ENCODE measurements at regions not wholly inside any gene's neighbourhood (a gene's known extent, or its start where the extent isn't known, plus 50 kb on each side); places are given as distances from the start of the nearest gene placed in this dataset.

- WGBS (ENCODE audit: extremely low coverage, insufficient coverage, low lambda C conversion rate): no CpG with 5 or more reads among the region's 1 CpG
- Histone ChIP-seq H3K18ac (ENCODE audit: low read length) (no peak overlapping the region), H3K56ac (ENCODE audit: low read length) (no peak overlapping the region), H2BK5ac (ENCODE audit: low read length) (no peak overlapping the region), H3K79me1 (ENCODE audit: low read length) (no peaks in the 10 kb centered on the region), H3K36me3 (ENCODE audit: control insufficient read depth, insufficient read depth, low read length) (no peaks in the 10 kb centered on the region), H2BK15ac (replicated peaks; ENCODE audit: low read depth) (no peak overlapping the region), H3K4me1 (ENCODE audit: control insufficient read depth, low read depth, low read length) (no peaks in the 10 kb centered on the region), H3K27me3 (ENCODE audit: insufficient read depth, low read length, poor library complexity) (no peaks in the 10 kb centered on the region), H4K8ac (ENCODE audit: low read depth, low read length) (no peak overlapping the region), H3K4ac (ENCODE audit: low read depth, low read length) (no peak overlapping the region), H3K4me3 (ENCODE audit: low read length) (no peak overlapping the region), H4K5ac (ENCODE audit: low read length) (no peak overlapping the region), H3K23ac (ENCODE audit: low read length) (no peak overlapping the region), H2AK5ac (ENCODE audit: low read length) (no peak overlapping the region), H2BK120ac (ENCODE audit: low read depth, low read length) (no peak overlapping the region), H3K9ac (ENCODE audit: low read length) (no peak overlapping the region), H3K4me2 (ENCODE audit: low read length) (no peak overlapping the region), H3K79me2 (ENCODE audit: control insufficient read depth, insufficient read depth, low read length) (no peaks in the 10 kb centered on the region), H3K27ac (ENCODE audit: low read depth, low read length) (no peak overlapping the region)
- no peak for DNase-seq
Measured at GRCh38 chr2:84083984-84084383, 375.1 kb downstream of the SUCLG1 start.

GRCh38 chr2:84078471-84078870, 380.6 kb downstream of the SUCLG1 start:
- Histone ChIP-seq H3K4me1 (ENCODE audit: control insufficient read depth, low read depth, low read length) (no peaks in the 10 kb centered on the region), H4K5ac (ENCODE audit: low read length) (no peak overlapping the region), H3K18ac (ENCODE audit: low read length) (no peak overlapping the region), H4K8ac (ENCODE audit: low read depth, low read length) (no peak overlapping the region), H3K4ac (ENCODE audit: low read depth, low read length) (no peak overlapping the region), H3K4me3 (ENCODE audit: low read length) (no peak overlapping the region), H2BK120ac (ENCODE audit: low read depth, low read length) (no peak overlapping the region), H2BK15ac (replicated peaks; ENCODE audit: low read depth) (no peak overlapping the region), H3K23ac (ENCODE audit: low read length) (no peak overlapping the region), H3K36me3 (ENCODE audit: control insufficient read depth, insufficient read depth, low read length) (no peaks in the 10 kb centered on the region), H3K27ac (ENCODE audit: low read depth, low read length) (no peak overlapping the region), H3K4me2 (ENCODE audit: low read length) (no peak overlapping the region), H2AK5ac (ENCODE audit: low read length) (no peak overlapping the region), H3K27me3 (ENCODE audit: insufficient read depth, low read length, poor library complexity) (no peaks in the 10 kb centered on the region), H3K79me1 (ENCODE audit: low read length) (no peaks in the 10 kb centered on the region), H2BK5ac (ENCODE audit: low read length) (no peak overlapping the region), H3K79me2 (ENCODE audit: control insufficient read depth, insufficient read depth, low read length) (no peaks in the 10 kb centered on the region), H3K9ac (ENCODE audit: low read length) (no peak overlapping the region), H3K56ac (ENCODE audit: low read length) (no peak overlapping the region)
- DNase-seq: no peak
- WGBS (ENCODE audit: extremely low coverage, insufficient coverage, low lambda C conversion rate): no CpG with 5 or more reads among the region's 3 CpGs

- Histone ChIP-seq H2AK5ac (ENCODE audit: low read length) (no peak overlapping the region), H3K27ac (ENCODE audit: low read depth, low read length) (no peak overlapping the region), H3K79me2 (ENCODE audit: control insufficient read depth, insufficient read depth, low read length) (no peaks in the 10 kb centered on the region), H3K36me3 (ENCODE audit: control insufficient read depth, insufficient read depth, low read length) (no peaks in the 10 kb centered on the region), H3K4me3 (ENCODE audit: low read length) (no peak overlapping the region), H3K4me1 (ENCODE audit: control insufficient read depth, low read depth, low read length) (no peaks in the 10 kb centered on the region), H3K27me3 (ENCODE audit: insufficient read depth, low read length, poor library complexity) (no peaks in the 10 kb centered on the region), H4K8ac (ENCODE audit: low read depth, low read length) (no peak overlapping the region), H3K18ac (ENCODE audit: low read length) (no peak overlapping the region), H2BK5ac (ENCODE audit: low read length) (no peak overlapping the region), H3K4me2 (ENCODE audit: low read length) (no peak overlapping the region), H2BK15ac (replicated peaks; ENCODE audit: low read depth) (no peak overlapping the region), H3K23ac (ENCODE audit: low read length) (no peak overlapping the region), H3K56ac (ENCODE audit: low read length) (no peak overlapping the region), H3K79me1 (ENCODE audit: low read length) (no peaks in the 10 kb centered on the region), H3K9ac (ENCODE audit: low read length) (no peak overlapping the region), H2BK120ac (ENCODE audit: low read depth, low read length) (no peak overlapping the region), H4K5ac (ENCODE audit: low read length) (no peak overlapping the region), H3K4ac (ENCODE audit: low read depth, low read length) (no peak overlapping the region)
- no CpG with 5 or more reads among the region's 2 CpGs for WGBS (ENCODE audit: extremely low coverage, insufficient coverage, low lambda C conversion rate)
- peak; percentile 63 for DNase-seq
Measured at GRCh38 chr2:84077496-84077895, 381.6 kb downstream of the SUCLG1 start.

GRCh38 chr2:84071050-84071449, 388.0 kb downstream of the SUCLG1 start:
- no peak overlapping the region for H3K4me3 ChIP-seq (ENCODE audit: low read length)
- H3K36me3 ChIP-seq (ENCODE audit: control insufficient read depth, insufficient read depth, low read length): no peaks in the 10 kb centered on the region
- no peaks in the 10 kb centered on the region for H3K79me2 ChIP-seq (ENCODE audit: control insufficient read depth, insufficient read depth, low read length)
- no peak overlapping the region for H3K9ac ChIP-seq (ENCODE audit: low read length)
- no peaks in the 10 kb centered on the region for H3K79me1 ChIP-seq (ENCODE audit: low read length)
- DNase-seq: no peak
- no peaks in the 10 kb centered on the region for H3K4me1 ChIP-seq (ENCODE audit: control insufficient read depth, low read depth, low read length)
- H3K18ac ChIP-seq (ENCODE audit: low read length): no peak overlapping the region
- WGBS (ENCODE audit: extremely low coverage, insufficient coverage, low lambda C conversion rate): no CpG with 5 or more reads among the region's 1 CpG
- H3K27me3 ChIP-seq (ENCODE audit: insufficient read depth, low read length, poor library complexity): no peaks in the 10 kb centered on the region
- H3K27ac ChIP-seq (ENCODE audit: low read depth, low read length): no peak overlapping the region
- H2BK5ac ChIP-seq (ENCODE audit: low read length): no peak overlapping the region
- no peak overlapping the region for H3K56ac ChIP-seq (ENCODE audit: low read length)
- no peak overlapping the region for H4K8ac ChIP-seq (ENCODE audit: low read depth, low read length)
- no peak overlapping the region for H2BK15ac ChIP-seq (replicated peaks; ENCODE audit: low read depth)
- H3K4me2 ChIP-seq (ENCODE audit: low read length): no peak overlapping the region
- no peak overlapping the region for H4K5ac ChIP-seq (ENCODE audit: low read length)
- H3K4ac ChIP-seq (ENCODE audit: low read depth, low read length): no peak overlapping the region
- H3K23ac ChIP-seq (ENCODE audit: low read length): no peak overlapping the region
- no peak overlapping the region for H2BK120ac ChIP-seq (ENCODE audit: low read depth, low read length)
- H2AK5ac ChIP-seq (ENCODE audit: low read length): no peak overlapping the region

GRCh38 chr2:84065857-84066256, 393.2 kb downstream of the SUCLG1 start:
- Histone ChIP-seq H3K36me3 (ENCODE audit: control insufficient read depth, insufficient read depth, low read length) (no peaks in the 10 kb centered on the region), H2BK15ac (replicated peaks; ENCODE audit: low read depth) (no peak overlapping the region)

GRCh38 chr2:84057917-84058560, 401.0 kb downstream of the SUCLG1 start:
- DNase-seq: peak; percentile 13
- H4K8ac ChIP-seq (ENCODE audit: low read depth, low read length): no peak overlapping the region

More at GRCh38 chr2:84065857-84066256, 393.2 kb downstream of the SUCLG1 start:
- Histone ChIP-seq H3K27ac (ENCODE audit: low read depth, low read length) (no peak overlapping the region), H3K4me2 (ENCODE audit: low read length) (no peak overlapping the region), H3K23ac (ENCODE audit: low read length) (no peak overlapping the region), H4K5ac (ENCODE audit: low read length) (no peak overlapping the region), H3K4me1 (ENCODE audit: control insufficient read depth, low read depth, low read length) (peaks cover 2% of the 10 kb centered on the region), H3K4ac (ENCODE audit: low read depth, low read length) (no peak overlapping the region), H3K18ac (ENCODE audit: low read length) (no peak overlapping the region), H3K9ac (ENCODE audit: low read length) (no peak overlapping the region), H2BK5ac (ENCODE audit: low read length) (no peak overlapping the region), H2BK120ac (ENCODE audit: low read depth, low read length) (no peak overlapping the region), H3K79me1 (ENCODE audit: low read length) (no peaks in the 10 kb centered on the region), H3K56ac (ENCODE audit: low read length) (no peak overlapping the region), H4K8ac (ENCODE audit: low read depth, low read length) (no peak overlapping the region), H3K27me3 (ENCODE audit: insufficient read depth, low read length, poor library complexity) (no peaks in the 10 kb centered on the region), H3K79me2 (ENCODE audit: control insufficient read depth, insufficient read depth, low read length) (no peaks in the 10 kb centered on the region), H3K4me3 (ENCODE audit: low read length) (no peak overlapping the region), H2AK5ac (ENCODE audit: low read length) (no peak overlapping the region)
- DNase-seq: no peak

More at GRCh38 chr2:84057917-84058560, 401.0 kb downstream of the SUCLG1 start:
- H2BK120ac ChIP-seq (ENCODE audit: low read depth, low read length): no peak overlapping the region
- no peaks in the 10 kb centered on the region for H3K27me3 ChIP-seq (ENCODE audit: insufficient read depth, low read length, poor library complexity)
- no peak overlapping the region for H3K56ac ChIP-seq (ENCODE audit: low read length)
- no peaks in the 10 kb centered on the region for H3K79me1 ChIP-seq (ENCODE audit: low read length)
- no peak overlapping the region for H3K9ac ChIP-seq (ENCODE audit: low read length)
- H3K4me1 ChIP-seq (ENCODE audit: control insufficient read depth, low read depth, low read length): peaks cover 2% of the 10 kb centered on the region
- no peak overlapping the region for H3K18ac ChIP-seq (ENCODE audit: low read length)
- H4K5ac ChIP-seq (ENCODE audit: low read length): no peak overlapping the region
- no peaks in the 10 kb centered on the region for H3K79me2 ChIP-seq (ENCODE audit: control insufficient read depth, insufficient read depth, low read length)
- no peak overlapping the region for H3K4me3 ChIP-seq (ENCODE audit: low read length)
- H2BK15ac ChIP-seq (replicated peaks; ENCODE audit: low read depth): no peak overlapping the region
- no peak overlapping the region for H2BK5ac ChIP-seq (ENCODE audit: low read length)
- no CpG with 5 or more reads among the region's 4 CpGs for WGBS (ENCODE audit: extremely low coverage, insufficient coverage, low lambda C conversion rate)
- H3K23ac ChIP-seq (ENCODE audit: low read length): no peak overlapping the region
- H3K4me2 ChIP-seq (ENCODE audit: low read length): no peak overlapping the region
- no peak overlapping the region for H2AK5ac ChIP-seq (ENCODE audit: low read length)
- H3K4ac ChIP-seq (ENCODE audit: low read depth, low read length): no peak overlapping the region
- no peak overlapping the region for H3K27ac ChIP-seq (ENCODE audit: low read depth, low read length)
- H3K36me3 ChIP-seq (ENCODE audit: control insufficient read depth, insufficient read depth, low read length): no peaks in the 10 kb centered on the region

All from mesendoderm (in vitro differentiated cells).